ENCODE measurements at regions not wholly inside any gene's neighbourhood (a gene's known extent, or its start where the extent isn't known, plus 50 kb on each side); places are given as distances from the start of the nearest gene placed in this dataset.

DNA sequence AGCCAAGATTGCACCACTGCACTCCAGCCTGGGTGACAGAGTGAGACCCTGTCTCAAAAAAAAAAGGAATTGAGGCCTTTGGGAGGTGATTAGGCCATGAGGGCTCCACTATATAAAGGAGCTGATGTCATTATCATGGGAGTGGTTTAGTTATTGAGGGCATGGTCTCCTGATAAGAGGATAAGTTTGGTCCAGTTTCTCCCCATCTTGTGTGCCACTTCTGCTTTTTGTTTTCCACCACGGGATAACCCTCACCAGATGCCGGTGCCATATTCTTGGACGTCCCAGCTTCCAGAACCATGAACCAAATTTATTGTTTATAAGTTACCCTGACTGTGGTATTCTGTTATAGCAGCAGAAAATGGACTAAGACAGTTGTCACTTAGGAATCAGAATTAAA is 125.8 kb downstream of the C1D start:
- Histone ChIP-seq H3K4me3 (no peak overlapping the region), H3K27ac (peak overlapping the region in 1 of 2 donors; percentile 53)
- DNase-seq (ENCODE audit: low spot score), result no peak
- TF ChIP-seq, protein P1, sequence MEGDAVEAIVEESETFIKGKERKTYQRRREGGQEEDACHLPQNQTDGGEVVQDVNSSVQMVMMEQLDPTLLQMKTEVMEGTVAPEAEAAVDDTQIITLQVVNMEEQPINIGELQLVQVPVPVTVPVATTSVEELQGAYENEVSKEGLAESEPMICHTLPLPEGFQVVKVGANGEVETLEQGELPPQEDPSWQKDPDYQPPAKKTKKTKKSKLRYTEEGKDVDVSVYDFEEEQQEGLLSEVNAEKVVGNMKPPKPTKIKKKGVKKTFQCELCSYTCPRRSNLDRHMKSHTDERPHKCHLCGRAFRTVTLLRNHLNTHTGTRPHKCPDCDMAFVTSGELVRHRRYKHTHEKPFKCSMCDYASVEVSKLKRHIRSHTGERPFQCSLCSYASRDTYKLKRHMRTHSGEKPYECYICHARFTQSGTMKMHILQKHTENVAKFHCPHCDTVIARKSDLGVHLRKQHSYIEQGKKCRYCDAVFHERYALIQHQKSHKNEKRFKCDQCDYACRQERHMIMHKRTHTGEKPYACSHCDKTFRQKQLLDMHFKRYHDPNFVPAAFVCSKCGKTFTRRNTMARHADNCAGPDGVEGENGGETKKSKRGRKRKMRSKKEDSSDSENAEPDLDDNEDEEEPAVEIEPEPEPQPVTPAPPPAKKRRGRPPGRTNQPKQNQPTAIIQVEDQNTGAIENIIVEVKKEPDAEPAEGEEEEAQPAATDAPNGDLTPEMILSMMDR (IDR thresholded peaks at IDR 0.05), result no peak

- no peak for DNase-seq (ENCODE audit: low spot score)
- Histone ChIP-seq H3K27ac (peak overlapping the region; percentile 48 to 53), H3K4me3 (no peak overlapping the region)
- TF ChIP-seq, protein P1 (IDR thresholded peaks at IDR 0.05), result no peak
Measured at GRCh38 chr2:67938053-67938452, 124.8 kb downstream of the C1D start.

DNA sequence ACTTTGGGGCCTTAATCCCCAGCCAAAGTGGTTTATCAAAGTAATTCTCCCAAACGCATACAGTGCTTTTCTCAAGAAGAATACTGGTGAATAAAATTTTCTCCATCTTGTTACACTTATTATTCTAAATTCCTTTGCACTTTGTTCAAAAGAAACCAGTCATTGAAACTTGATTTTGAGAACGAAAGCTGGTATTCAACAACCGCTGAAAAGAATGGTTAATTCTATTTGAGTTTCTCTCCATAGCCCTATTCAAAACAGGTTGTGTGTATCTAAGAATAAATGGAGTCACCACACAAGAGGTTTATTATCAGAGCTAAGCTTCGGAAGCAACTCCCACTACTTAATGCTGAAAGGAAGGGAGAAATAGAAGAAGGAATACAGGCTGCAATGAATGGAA is 117.7 kb downstream of the C1D start:
- Histone ChIP-seq H3K4me3 (no peak overlapping the region), H3K27ac (no peak overlapping the region)
- no peak for DNase-seq (ENCODE audit: low spot score)
- TF ChIP-seq, protein P1 (IDR thresholded peaks at IDR 0.05), result no peak

DNA sequence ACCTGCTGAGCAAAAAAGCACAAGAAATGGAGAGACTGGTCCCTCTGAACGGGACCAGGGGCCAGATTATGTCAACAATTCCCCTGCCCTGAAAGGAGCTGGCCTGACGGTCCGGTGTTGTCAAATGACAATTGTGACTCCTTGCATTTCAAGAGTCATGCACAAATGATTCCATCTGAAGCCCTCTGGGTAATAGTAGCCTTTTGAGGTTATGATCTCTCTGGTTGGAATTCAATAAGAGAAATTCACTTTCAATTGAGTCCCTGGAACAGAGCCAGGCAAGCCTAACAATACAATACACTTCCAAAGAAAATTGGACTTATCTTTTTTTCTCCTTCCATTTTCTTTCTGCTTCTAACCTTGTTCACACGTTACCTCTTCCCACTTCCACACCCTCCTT is 116.9 kb downstream of the C1D start:
- no peak for DNase-seq (ENCODE audit: low spot score)
- TF ChIP-seq, protein P1 (IDR thresholded peaks at IDR 0.05), result no peak
- no peak overlapping the region for H3K4me3 ChIP-seq
- H3K27ac ChIP-seq, result no peak overlapping the region

DNA sequence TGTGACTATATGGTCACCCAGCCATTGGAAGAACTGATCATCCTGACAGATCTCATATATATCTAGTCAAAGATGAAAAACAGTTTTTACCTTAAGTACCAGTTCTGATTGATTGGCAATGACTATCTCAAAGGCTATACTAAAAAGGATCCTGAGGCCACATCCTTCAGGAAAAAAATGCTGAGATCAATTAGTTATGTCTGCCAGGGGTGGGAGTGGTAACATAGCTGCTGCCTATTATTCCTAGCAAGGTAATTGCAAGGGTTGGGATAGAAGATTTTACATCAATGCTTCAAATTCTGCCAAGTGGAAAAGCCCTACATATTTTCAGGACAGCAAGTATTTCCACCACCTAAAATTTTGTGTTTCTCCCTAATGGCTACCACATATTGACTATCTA is 114.7 kb downstream of the C1D start:
- no peak overlapping the region for H3K27ac ChIP-seq
- DNase-seq (ENCODE audit: low spot score), result no peak

GRCh38 chr2:67948506-67948905 is 114.3 kb downstream of the C1D start:
- DNase-seq (ENCODE audit: low spot score), result no peak
- TF ChIP-seq, protein P1 (IDR thresholded peaks at IDR 0.05), result no peak
- Histone ChIP-seq H3K4me3 (no peak overlapping the region), H3K27ac (no peak overlapping the region)

More for the DNA sequence above, 114.7 kb downstream of the C1D start:
- no peak overlapping the region for H3K4me3 ChIP-seq
- TF ChIP-seq, protein P1 (IDR thresholded peaks at IDR 0.05), result no peak

- no peak overlapping the region for H3K4me3 ChIP-seq
- no peak for DNase-seq (ENCODE audit: low spot score)
- TF ChIP-seq, protein P1 (IDR thresholded peaks at IDR 0.05), result no peak
- no peak overlapping the region for H3K27ac ChIP-seq
Measured at GRCh38 chr2:67950018-67950417, 112.8 kb downstream of the C1D start.

Data from coronary artery (tissue), 2 donors.